ENCODE measurements at regions not wholly inside any gene's neighbourhood (a gene's known extent, or its start where the extent isn't known, plus 50 kb on each side); places are given as distances from the start of the nearest gene placed in this dataset.

DNA sequence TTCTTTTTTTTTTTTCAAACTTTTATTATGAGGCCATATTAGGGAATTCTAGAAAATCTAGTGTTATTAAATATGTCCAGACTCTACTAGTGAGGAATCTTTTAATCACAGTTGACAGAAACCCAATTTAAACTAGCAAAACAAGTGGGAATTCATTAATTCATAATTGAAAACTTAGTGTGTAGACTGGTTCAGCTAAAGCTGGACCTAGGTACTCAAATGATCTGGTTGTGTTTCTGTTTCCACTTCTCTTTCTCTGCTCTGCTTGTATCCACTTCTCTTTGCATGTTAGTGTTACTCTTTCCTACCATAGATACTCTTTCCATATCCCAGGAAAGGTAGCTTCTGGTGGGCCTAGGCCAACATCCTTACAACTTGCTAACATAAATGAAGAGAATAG is 81.2 kb upstream of the HIVEP3 start:
- TF ChIP-seq, protein P1, sequence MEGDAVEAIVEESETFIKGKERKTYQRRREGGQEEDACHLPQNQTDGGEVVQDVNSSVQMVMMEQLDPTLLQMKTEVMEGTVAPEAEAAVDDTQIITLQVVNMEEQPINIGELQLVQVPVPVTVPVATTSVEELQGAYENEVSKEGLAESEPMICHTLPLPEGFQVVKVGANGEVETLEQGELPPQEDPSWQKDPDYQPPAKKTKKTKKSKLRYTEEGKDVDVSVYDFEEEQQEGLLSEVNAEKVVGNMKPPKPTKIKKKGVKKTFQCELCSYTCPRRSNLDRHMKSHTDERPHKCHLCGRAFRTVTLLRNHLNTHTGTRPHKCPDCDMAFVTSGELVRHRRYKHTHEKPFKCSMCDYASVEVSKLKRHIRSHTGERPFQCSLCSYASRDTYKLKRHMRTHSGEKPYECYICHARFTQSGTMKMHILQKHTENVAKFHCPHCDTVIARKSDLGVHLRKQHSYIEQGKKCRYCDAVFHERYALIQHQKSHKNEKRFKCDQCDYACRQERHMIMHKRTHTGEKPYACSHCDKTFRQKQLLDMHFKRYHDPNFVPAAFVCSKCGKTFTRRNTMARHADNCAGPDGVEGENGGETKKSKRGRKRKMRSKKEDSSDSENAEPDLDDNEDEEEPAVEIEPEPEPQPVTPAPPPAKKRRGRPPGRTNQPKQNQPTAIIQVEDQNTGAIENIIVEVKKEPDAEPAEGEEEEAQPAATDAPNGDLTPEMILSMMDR (IDR thresholded peaks at IDR 0.05 in 2 of 3, conservative IDR thresholded peaks at IDR 0.05 in 1 of 3; ENCODE audit: control insufficient read depth in 2 of 3, extremely low read depth in 1 of 3, insufficient read depth in 1 of 3, low read depth in 3 of 3, low read length in 3 of 3): no peak
- TF ChIP-seq, protein P2, sequence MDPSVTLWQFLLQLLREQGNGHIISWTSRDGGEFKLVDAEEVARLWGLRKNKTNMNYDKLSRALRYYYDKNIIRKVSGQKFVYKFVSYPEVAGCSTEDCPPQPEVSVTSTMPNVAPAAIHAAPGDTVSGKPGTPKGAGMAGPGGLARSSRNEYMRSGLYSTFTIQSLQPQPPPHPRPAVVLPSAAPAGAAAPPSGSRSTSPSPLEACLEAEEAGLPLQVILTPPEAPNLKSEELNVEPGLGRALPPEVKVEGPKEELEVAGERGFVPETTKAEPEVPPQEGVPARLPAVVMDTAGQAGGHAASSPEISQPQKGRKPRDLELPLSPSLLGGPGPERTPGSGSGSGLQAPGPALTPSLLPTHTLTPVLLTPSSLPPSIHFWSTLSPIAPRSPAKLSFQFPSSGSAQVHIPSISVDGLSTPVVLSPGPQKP (IDR thresholded peaks at IDR 0.05; ENCODE audit: low read depth, low read length): no peak
- TF ChIP-seq TARDBP (IDR thresholded peaks at IDR 0.05; ENCODE audit: borderline replicate concordance) (no peak), YY1 (IDR thresholded peaks at IDR 0.05; ENCODE audit: low read depth, low read length) (no peak), POLR2AphosphoS2 (IDR thresholded peaks at IDR 0.05; ENCODE audit: low read depth, low read length) (no peak), POLR2A (IDR thresholded peaks at IDR 0.05; ENCODE audit: low read depth, low read length) (no peak)

Measured in GM12878 (cell line).